Ovary (tissue), 7 donors: ENCODE measurements at regions not wholly inside any gene's neighbourhood (a gene's known extent, or its start where the extent isn't known, plus 50 kb on each side); places are given as distances from the start of the nearest gene placed in this dataset.
A peak's percentile ranks its signal among the peaks of the same experiment; 100 is the strongest.

Experiments used
- DNase-seq, 5 donors: peaks; one replicate each; pipeline ENCODE4 v3.0.0-alpha.2; 2019 to 2020
- H3K27ac ChIP-seq, 2 donors: fragments of 200-600 bp; one replicate each; pipeline versions ENCODE4 v1.5.1 to v1.8.0; 2019 to 2022
- H3K27me3 ChIP-seq: fragments of 200-600 bp; one replicate; pipeline ENCODE4 v1.8.0; 2022
- H3K36me3 ChIP-seq: fragments of 200-600 bp; sonication (generic); one replicate; pipeline ENCODE4 v1.5.1; 2019
- H3K4me1 ChIP-seq: one replicate; pipeline ENCODE4 v1.8.1; 2013; ENCODE audit warnings: mild to moderate bottlenecking, moderate library complexity; ENCODE audit not compliant: insufficient read depth
- H3K4me3 ChIP-seq: fragments of 200-600 bp; sonication (generic); one replicate; pipeline ENCODE4 v1.5.1; 2017
- H3K9me3 ChIP-seq, 2 donors: fragments of 200-600 bp in 1 of 2; sonication (generic) in 1 of 2; one replicate each; pipeline versions ENCODE4 v1.5.1 to v1.8.1; 2013 to 2019; ENCODE audit warnings: mild to moderate bottlenecking in 1 of 2, moderate library complexity in 1 of 2
- EP300 ChIP-seq: sonication (generic); formaldehyde crosslinking; IDR thresholded peaks from one replicate; pipeline ENCODE4 v1.6.1; 2017; ENCODE audit warnings: antibody characterized with exemption
- POLR2A ChIP-seq: fragments of 450-650 bp; IDR thresholded peaks from one replicate; pipeline ENCODE4 v1.6.1; 2017; ENCODE audit warnings: antibody characterized with exemption, mild to moderate bottlenecking, moderate library complexity
- WGBS, 3 donors: extraction: QIAGEN DNeasy Blood & Tissue Kit in 1 of 3; methylation state at CpG; one replicate each; pipeline versions ENCODE4 v1.1.5 to v1.1.7; 2013 to 2017; 5-methylcytosine and 5-hydroxymethylcytosine counted together
- intact Hi-C, 4 donors: fragments of 100-400 bp; cut with DNase I; formaldehyde crosslinking; loops; one replicate each; pipeline versions ENCODE4 v1.11.0 to v1.15.1; 2022 to 2023
- TF ChIP-seq, protein P1 (sequence below), 3 donors: fragments of 450-650 bp in 2 of 3; fragments of 200-600 bp in 1 of 3; IDR thresholded peaks; one replicate each; pipeline versions ENCODE4 v1.5.1 to v1.8.0; 2016 to 2022; ENCODE audit warnings: antibody characterized with exemption in 3 of 3, mild to moderate bottlenecking in 1 of 3
- donor health status: DM: no; HTN: no; CAD: no; lungs with moderate emphysema.
- donor health status: DM: no; HTN: no; CAD: no.
- donor health status: Bipolar disorder and iron deficiency.
- donor health status: DM: no; HTN: no; CAD: no.
- donor health status: DM: yes; HTN: yes; CAD: no.

DNA sequence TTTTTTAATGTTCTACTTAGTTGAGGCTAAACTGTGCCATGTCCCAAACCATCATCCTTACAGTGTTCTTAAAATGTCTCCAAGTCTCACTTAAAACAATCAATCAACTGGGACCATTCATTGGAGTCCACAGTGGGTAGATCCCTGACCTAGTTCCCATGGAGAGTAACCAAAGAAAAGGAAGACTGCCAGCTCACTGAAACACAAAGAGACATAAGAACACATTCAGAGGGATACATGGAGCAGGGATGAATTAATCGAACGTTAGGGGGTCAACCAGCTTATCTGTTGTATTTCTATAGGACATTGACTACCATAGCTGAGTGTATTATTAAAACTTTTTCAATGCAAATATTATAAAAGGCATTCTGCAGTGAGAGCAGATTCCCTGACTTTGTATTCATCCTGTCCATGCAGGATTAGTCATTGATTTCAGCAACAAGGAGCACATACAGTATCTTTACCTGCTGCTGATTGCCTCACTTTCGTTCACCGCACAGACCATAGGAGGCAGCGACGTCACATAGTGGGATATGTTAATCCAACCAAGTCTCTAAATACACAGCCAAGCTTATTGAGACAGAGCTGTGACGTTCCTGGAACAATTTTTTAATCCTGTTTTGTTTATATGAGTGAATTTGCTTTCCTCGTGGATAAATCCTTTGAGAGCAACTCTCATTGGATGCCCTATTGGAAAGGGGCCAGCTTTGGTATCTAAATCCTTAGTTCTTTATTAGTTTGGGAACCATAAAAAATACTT, 364.9 kb upstream of the RBMS3 start:
- H3K27ac ChIP-seq = peak overlapping the region in 1 of 2 donors; percentile 1
- peaks cover 2% of the 10 kb centered on the region for H3K4me1 ChIP-seq
- 51 to 55% (median 53%) methylated on average over 8 of the region's 8 CpGs for WGBS, 3 donors
- H3K4me3 ChIP-seq = peak overlapping the region; percentile 9
- DNase-seq = peak in 3 of 5 donors; percentile 16 to 31 (median 30)
- H3K9me3 ChIP-seq = no peaks in the 10 kb centered on the region
- no peaks in the 10 kb centered on the region for H3K27me3 ChIP-seq
- no peak for TF ChIP-seq EP300
- TF ChIP-seq, protein P1, sequence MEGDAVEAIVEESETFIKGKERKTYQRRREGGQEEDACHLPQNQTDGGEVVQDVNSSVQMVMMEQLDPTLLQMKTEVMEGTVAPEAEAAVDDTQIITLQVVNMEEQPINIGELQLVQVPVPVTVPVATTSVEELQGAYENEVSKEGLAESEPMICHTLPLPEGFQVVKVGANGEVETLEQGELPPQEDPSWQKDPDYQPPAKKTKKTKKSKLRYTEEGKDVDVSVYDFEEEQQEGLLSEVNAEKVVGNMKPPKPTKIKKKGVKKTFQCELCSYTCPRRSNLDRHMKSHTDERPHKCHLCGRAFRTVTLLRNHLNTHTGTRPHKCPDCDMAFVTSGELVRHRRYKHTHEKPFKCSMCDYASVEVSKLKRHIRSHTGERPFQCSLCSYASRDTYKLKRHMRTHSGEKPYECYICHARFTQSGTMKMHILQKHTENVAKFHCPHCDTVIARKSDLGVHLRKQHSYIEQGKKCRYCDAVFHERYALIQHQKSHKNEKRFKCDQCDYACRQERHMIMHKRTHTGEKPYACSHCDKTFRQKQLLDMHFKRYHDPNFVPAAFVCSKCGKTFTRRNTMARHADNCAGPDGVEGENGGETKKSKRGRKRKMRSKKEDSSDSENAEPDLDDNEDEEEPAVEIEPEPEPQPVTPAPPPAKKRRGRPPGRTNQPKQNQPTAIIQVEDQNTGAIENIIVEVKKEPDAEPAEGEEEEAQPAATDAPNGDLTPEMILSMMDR (IDR thresholded peaks at IDR 0.05) = no peak
- no peak for TF ChIP-seq POLR2A
- intact Hi-C loops = loop anchor here in 2 of 4 donors (5.0 to 10.0 kb wide), 2 partner anchors 849 to 851 kb away; no protein-coding TSS in a partner anchor
- H3K36me3 ChIP-seq = no peaks in the 10 kb centered on the region

DNA sequence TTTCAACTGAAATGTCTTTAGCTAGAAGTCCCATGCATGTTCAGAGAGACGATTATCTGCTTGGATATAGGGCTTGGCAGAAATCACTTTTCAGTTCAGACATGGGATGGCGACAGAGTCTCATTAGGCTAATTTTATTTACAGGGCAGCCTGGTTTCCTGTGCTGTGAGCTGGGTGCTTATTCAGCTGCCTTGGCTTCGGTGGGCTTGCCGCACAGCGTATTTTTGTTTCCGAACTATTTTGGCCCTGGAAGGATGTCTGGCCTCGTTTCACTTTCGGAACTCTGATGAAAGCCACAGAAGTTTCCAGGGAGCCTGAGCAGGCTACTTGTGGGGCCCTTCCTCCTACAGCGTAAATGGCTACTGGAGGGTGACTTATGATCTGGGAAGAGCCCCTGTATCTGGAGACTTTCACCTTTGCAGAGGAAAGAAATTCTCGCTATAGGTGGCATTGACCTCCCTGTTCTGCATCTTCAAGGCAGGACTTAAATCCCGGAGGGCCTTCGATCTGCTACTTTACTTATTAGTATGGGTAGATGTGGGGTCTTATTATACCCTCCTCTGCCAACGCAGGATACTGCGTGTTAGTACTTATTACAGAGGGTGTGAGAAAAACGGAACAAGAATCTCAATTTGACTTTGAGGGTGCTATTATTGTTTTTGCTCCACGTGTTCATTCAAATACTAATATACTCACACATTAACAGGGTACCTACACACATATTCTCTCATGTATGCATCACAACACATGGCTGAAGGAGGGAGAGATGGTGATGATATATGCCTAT, 364.0 kb upstream of the RBMS3 start:
- peak overlapping the region; percentile 9 for H3K4me3 ChIP-seq
- TF ChIP-seq EP300 = no peak
- TF ChIP-seq, protein P1 (IDR thresholded peaks at IDR 0.05) = peak; percentile 18 to 47 (median 40)
- H3K36me3 ChIP-seq = no peaks in the 10 kb centered on the region
- peaks cover 2% of the 10 kb centered on the region for H3K4me1 ChIP-seq
- intact Hi-C loops = loop anchor here in 2 of 4 donors (5.0 to 10.0 kb wide), 2 partner anchors 848 to 850 kb away; no protein-coding TSS in a partner anchor
- 29 to 44% (median 43%) methylated on average over 16 of the region's 16 CpGs for WGBS, 3 donors
- H3K27me3 ChIP-seq = no peaks in the 10 kb centered on the region
- H3K27ac ChIP-seq = peak overlapping the region in 1 of 2 donors; percentile 22
- DNase-seq = peak; percentile 61 to 70 (median 65)
- no peaks in the 10 kb centered on the region for H3K9me3 ChIP-seq

DNA sequence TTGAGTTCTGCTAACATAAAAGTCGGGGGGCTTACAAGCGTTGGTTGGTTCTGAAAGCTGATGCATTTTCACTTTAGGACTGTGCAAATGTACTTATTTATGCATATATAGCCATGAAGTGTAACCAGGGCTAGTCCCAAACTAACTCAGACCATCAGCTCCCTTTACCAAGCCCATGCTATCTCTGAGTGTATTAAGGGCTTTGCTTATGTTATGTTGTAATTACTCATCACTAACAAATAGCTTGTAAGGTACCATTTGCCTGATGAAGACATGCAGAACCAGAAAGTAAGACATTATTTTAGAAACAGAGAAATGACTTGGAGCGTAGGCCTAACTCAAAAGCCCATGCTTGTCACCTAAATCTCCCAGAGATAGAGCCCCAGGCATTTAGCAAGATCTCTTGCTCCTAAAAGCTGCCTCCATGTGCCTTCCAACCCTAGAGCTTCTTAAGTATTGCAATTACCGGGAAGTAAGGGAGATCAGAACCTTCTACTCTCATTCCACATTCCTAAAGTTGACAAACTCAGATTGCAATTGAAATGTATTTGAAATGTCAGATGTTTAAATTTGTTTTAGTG, 362.9 kb upstream of the RBMS3 start:
- no peaks in the 10 kb centered on the region for H3K36me3 ChIP-seq
- H3K4me3 ChIP-seq = no peak overlapping the region
- WGBS, 3 donors = 95 to 97% (median 95%) methylated on average over 4 of the region's 4 CpGs
- peaks cover 2% of the 10 kb centered on the region for H3K4me1 ChIP-seq
- H3K27ac ChIP-seq = no peak overlapping the region
- DNase-seq = no peak
- TF ChIP-seq, protein P1 (IDR thresholded peaks at IDR 0.05) = no peak
- TF ChIP-seq POLR2A = no peak
- no peak for TF ChIP-seq EP300
- H3K9me3 ChIP-seq = no peaks in the 10 kb centered on the region
- intact Hi-C loops = loop anchor here in 2 of 4 donors (5.0 to 10.0 kb wide), 2 partner anchors 847 to 849 kb away; no protein-coding TSS in a partner anchor
- H3K27me3 ChIP-seq = no peaks in the 10 kb centered on the region

DNA sequence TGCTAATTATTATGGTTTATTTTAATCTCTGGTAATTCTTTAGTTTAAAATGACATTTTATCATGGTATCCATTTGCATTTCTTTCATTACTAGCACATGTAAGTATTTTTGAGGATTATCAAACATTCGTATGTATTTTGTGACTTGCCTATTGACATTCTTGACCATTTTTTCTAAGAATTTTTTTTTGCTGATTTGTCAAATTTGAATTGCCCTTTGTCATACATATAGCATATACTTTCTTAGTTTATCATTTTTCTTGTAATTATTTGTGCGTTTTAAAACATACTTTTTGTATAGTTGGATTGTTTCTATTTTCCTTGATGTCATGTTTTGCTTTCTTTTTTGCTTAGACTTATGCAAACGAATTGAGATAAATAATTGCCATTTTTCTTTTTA, 358.5 kb upstream of the RBMS3 start:
- 62 to 76% (median 71%) methylated on average over 3 of the region's 3 CpGs for WGBS, 3 donors
- Histone ChIP-seq H3K27ac (no peak overlapping the region), H3K4me1 (no peaks in the 10 kb centered on the region)

More for the DNA sequence above, 358.5 kb upstream of the RBMS3 start:
- TF ChIP-seq EP300 = no peak
- TF ChIP-seq, protein P1 (IDR thresholded peaks at IDR 0.05) = no peak
- no peak for TF ChIP-seq POLR2A
- DNase-seq = no peak
- intact Hi-C loops = no loop called here
- no peaks in the 10 kb centered on the region for H3K9me3 ChIP-seq
- H3K27me3 ChIP-seq = no peaks in the 10 kb centered on the region
- H3K4me3 ChIP-seq = no peak overlapping the region
- no peaks in the 10 kb centered on the region for H3K36me3 ChIP-seq
